ENCODE measurements at regions not wholly inside any gene's neighbourhood (a gene's known extent, or its start where the extent isn't known, plus 50 kb on each side); places are given as distances from the start of the nearest gene placed in this dataset.

GRCh38 chr7:10637991-10638390 is 335.7 kb upstream of the PHF14 start:
- TF ChIP-seq POLR2A (IDR thresholded peaks at IDR 0.05): no peak
- no peak for TF ChIP-seq CTCF (IDR thresholded peaks at IDR 0.05)
- no peak for TF ChIP-seq POLR2AphosphoS5 (IDR thresholded peaks at IDR 0.05)
- no peak for TF ChIP-seq EP300 (IDR thresholded peaks at IDR 0.05)
